Activated T-helper 1 cell treated with anti-CD3 and anti-CD28 coated beads, Interleukin-12 subunit alpha, Interleukin-12 subunit beta, Interleukin-2, Interleukin-4 antibody, amounts not matched to agents 30 ng/mL and 10 ng/mL and 1 ng/mL, durations not matched to agents 14 hours and 24 hours and 36 hours (primary cell): ENCODE measurements at regions not wholly inside any gene's neighbourhood (a gene's known extent, or its start where the extent isn't known, plus 50 kb on each side); places are given as distances from the start of the nearest gene placed in this dataset.

Source experiments
- DNase-seq: peaks from one replicate; pipeline ENCODE4 v3.0.0; 2021; ENCODE audit warnings: low spot score
- H3K27ac Mint-ChIP-seq: one replicate; pipeline ENCODE4 v1.8.0; 2021; ENCODE audit warnings: mild to moderate bottlenecking, mixed read lengths
- H3K27me3 Mint-ChIP-seq: one replicate; pipeline ENCODE4 v1.8.0; 2022; ENCODE audit warnings: mild to moderate bottlenecking, moderate library complexity, mixed read lengths; ENCODE audit not compliant: insufficient read depth
- H3K36me3 Mint-ChIP-seq: one replicate; pipeline ENCODE4 v1.8.0; 2021; ENCODE audit warnings: low read depth, mixed read lengths
- H3K4me1 Mint-ChIP-seq: one replicate; pipeline ENCODE4 v1.8.0; 2021; ENCODE audit warnings: low read depth, mixed read lengths
- H3K4me3 Mint-ChIP-seq: one replicate; pipeline ENCODE4 v1.8.0; 2021; ENCODE audit warnings: mild to moderate bottlenecking, moderate library complexity, mixed read lengths
- H3K9me3 Mint-ChIP-seq: one replicate; pipeline ENCODE4 v1.8.0; 2021; ENCODE audit warnings: mixed read lengths
- intact Hi-C: fragments of 100-400 bp; cut with micrococcal nuclease; formaldehyde crosslinking; loops from one replicate; pipeline ENCODE4 v1.15.1; 2024

DNA sequence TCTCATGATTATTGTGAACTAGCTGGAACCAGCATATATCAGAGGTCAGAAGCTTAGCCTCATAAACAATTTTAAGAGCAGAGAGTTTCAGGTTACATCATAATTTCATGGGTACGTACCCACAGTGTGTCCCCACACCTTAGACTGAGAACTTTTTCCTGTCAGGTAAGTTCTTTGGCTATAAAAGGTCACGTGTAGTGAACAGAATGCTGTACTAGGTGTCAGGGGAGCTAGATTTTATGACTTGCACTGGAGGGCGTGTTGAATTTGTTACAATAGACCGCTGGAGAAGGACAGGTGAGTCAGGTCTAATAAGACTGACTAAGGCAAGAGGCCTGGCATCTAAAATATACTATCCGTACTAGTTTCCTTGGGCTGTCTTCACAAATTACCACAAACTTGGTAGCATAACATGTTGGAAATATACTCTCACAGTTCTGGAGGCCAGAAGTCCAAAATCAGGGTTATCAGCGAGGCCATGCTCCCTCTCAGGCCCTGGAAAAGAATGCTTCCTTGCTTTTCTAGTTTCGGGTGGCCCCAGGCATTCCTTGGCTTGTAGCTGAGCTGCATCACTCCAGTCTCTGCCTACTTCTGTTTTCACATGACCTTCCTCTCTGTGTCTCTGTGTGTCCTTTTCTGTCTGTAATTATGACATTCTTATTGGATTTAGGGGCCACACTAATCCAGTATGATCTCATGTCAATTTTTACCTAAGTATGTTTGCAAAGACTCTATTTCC is 512.0 kb upstream of the NR3C2 start:
- Mint-ChIP-seq H3K4me3 (no peak overlapping the region), H3K36me3 (no peaks in the 10 kb centered on the region), H3K4me1 (no peaks in the 10 kb centered on the region), H3K27me3 (no peaks in the 10 kb centered on the region), H3K27ac (no peak overlapping the region), H3K9me3 (no peaks in the 10 kb centered on the region)
- DNase-seq = no peak
- intact Hi-C loops = no loop called here

DNA sequence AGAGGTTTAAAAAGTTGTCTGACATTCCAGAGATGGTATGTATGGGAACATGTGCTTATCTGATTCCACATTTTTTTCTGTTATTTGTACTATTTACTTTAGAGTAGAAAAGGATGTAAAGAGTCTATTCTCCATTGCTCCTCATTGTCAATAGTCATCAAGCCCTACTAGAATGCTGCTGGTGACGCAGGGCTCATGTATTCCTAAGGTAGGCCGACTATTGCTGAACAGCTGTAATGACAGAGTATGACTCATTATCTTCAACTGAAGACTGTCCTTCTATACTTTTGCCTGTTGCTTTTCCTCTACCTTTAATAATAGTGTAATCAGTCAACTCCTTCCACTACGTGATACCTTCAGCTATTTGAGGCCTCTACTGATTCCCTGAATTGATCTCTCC is 509.1 kb upstream of the NR3C2 start:
- no peaks in the 10 kb centered on the region for H3K36me3 Mint-ChIP-seq
- no peak for DNase-seq
- intact Hi-C loops = no loop called here
- no peaks in the 10 kb centered on the region for H3K27me3 Mint-ChIP-seq
- no peak overlapping the region for H3K27ac Mint-ChIP-seq
- H3K4me1 Mint-ChIP-seq = no peaks in the 10 kb centered on the region
- H3K4me3 Mint-ChIP-seq = no peak overlapping the region
- H3K9me3 Mint-ChIP-seq = no peaks in the 10 kb centered on the region

DNA sequence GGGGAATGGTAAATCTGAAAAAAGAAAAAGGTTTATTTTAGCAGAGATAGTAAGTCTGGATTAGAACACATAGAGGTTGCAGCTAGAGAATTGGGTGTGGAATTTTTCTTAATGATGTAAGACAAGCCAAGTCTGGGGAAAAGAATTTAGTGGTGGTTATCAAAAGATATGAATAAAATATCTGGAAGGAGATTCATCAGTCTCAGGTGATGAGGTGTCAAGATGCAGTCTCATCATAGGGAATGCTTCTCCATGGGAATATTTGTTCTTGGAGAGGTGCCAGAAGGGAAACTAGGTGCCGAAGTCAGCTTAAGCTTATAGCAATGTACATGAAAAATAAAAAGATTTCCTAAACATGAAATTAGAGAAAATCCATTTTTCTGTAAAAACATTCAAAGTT is 504.1 kb upstream of the NR3C2 start:
- no peaks in the 10 kb centered on the region for H3K9me3 Mint-ChIP-seq
- no peaks in the 10 kb centered on the region for H3K36me3 Mint-ChIP-seq
- intact Hi-C loops = no loop called here
- no peak for DNase-seq
- H3K27ac Mint-ChIP-seq = no peak overlapping the region
- H3K4me3 Mint-ChIP-seq = no peak overlapping the region
- no peaks in the 10 kb centered on the region for H3K27me3 Mint-ChIP-seq
- no peaks in the 10 kb centered on the region for H3K4me1 Mint-ChIP-seq

GRCh38 chr4:148944839-148945219 is 502.6 kb upstream of the NR3C2 start:
- Mint-ChIP-seq H3K4me1 (no peaks in the 10 kb centered on the region), H3K4me3 (no peak overlapping the region), H3K27me3 (no peaks in the 10 kb centered on the region), H3K27ac (no peak overlapping the region), H3K36me3 (no peaks in the 10 kb centered on the region), H3K9me3 (no peaks in the 10 kb centered on the region)
- no peak for DNase-seq
- intact Hi-C loops = no loop called here

GRCh38 chr4:148944136-148944838 is 502.1 kb upstream of the NR3C2 start:
- intact Hi-C loops = no loop called here
- DNase-seq = no peak
- Mint-ChIP-seq H3K4me3 (no peak overlapping the region), H3K36me3 (no peaks in the 10 kb centered on the region), H3K9me3 (no peaks in the 10 kb centered on the region), H3K27ac (no peak overlapping the region), H3K4me1 (no peaks in the 10 kb centered on the region), H3K27me3 (no peaks in the 10 kb centered on the region)

- H3K4me1 Mint-ChIP-seq = no peaks in the 10 kb centered on the region
- intact Hi-C loops = no loop called here
- H3K4me3 Mint-ChIP-seq = no peak overlapping the region
- DNase-seq = no peak
- H3K9me3 Mint-ChIP-seq = peaks cover 7% of the 10 kb centered on the region
- H3K27me3 Mint-ChIP-seq = no peaks in the 10 kb centered on the region
- no peak overlapping the region for H3K27ac Mint-ChIP-seq
- H3K36me3 Mint-ChIP-seq = no peaks in the 10 kb centered on the region
These were observed 492.8 kb upstream of the NR3C2 start for GRCh38 chr4:148934926-148935578.

DNA sequence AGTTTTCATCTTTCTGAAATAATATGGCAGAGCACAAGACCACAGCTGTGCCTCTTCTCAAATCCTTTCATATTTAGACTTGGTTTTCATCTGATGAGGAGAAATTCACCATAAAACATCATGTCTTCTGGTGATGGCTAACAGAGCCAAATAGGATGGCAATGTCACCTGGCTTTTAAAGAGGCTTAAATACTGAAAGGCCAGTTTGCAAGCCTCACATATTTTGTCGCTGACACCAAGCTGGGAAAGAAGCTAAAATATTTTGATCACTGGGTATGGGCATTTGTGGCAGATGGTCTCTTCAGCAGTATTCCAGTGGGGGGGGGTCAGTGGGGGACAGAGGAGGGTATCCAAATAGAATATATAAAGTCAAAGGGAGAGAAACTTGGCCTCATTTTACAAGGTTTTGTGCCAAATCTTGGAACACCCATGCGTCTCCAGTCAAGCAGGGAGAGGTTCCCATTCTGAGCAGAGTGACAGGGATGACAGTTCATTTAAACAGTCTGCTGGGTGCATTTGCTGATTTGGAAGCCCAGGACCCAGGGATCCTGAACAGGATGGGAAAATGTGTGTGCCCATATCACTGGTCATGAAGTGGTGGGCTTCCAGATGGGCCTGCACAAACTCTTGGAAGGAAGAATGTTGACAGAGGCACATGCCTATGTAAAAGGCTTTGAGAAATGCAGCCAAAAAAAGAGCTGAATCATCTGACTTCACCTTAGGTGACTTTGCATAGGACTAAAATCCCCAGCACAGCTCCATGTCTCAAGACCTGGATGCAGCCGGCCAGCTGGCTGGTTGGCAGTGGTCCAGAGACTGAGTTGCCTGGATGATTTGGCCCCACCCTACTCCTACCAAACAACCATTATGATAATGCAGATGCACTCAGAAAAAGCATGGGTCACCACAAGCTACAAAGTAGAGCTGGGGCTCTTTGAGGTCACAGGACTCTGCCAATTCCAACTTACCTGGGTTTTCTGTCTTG is 484.4 kb upstream of the NR3C2 start:
- H3K4me3 Mint-ChIP-seq = no peak overlapping the region
- H3K9me3 Mint-ChIP-seq = peaks cover 17% of the 10 kb centered on the region
- intact Hi-C loops = no loop called here
- H3K27me3 Mint-ChIP-seq = peaks cover 2% of the 10 kb centered on the region
- H3K27ac Mint-ChIP-seq = no peak overlapping the region
- DNase-seq = no peak
- no peaks in the 10 kb centered on the region for H3K4me1 Mint-ChIP-seq
- H3K36me3 Mint-ChIP-seq = no peaks in the 10 kb centered on the region

DNA sequence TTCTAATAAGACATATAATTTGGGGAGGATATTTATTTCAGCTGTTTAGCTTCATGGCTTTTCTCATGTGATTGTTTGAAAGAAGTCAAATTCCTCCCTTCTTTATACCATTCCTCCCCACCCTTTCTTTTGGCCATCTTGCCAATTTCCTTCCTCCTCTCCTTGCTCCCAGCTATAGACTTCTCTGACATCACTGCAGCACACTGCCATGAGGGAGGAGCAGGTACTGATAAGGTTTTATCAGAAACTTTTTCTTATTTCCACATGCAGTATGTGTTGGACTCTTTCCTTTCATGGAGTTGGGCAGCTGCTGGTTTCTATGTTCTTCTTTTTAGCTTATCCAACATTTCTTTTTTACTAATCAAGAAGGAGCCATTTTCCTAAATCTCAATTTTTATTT is 481.7 kb upstream of the NR3C2 start:
- no peak overlapping the region for H3K4me3 Mint-ChIP-seq
- no peaks in the 10 kb centered on the region for H3K9me3 Mint-ChIP-seq
- no peak overlapping the region for H3K27ac Mint-ChIP-seq
- no peak for DNase-seq
- H3K4me1 Mint-ChIP-seq = no peaks in the 10 kb centered on the region
- intact Hi-C loops = no loop called here
- no peaks in the 10 kb centered on the region for H3K36me3 Mint-ChIP-seq
- H3K27me3 Mint-ChIP-seq = peaks cover 2% of the 10 kb centered on the region

- intact Hi-C loops = no loop called here
- Mint-ChIP-seq H3K4me3 (no peak overlapping the region), H3K27ac (no peak overlapping the region), H3K27me3 (peaks cover 2% of the 10 kb centered on the region), H3K4me1 (no peaks in the 10 kb centered on the region), H3K36me3 (no peaks in the 10 kb centered on the region), H3K9me3 (no peaks in the 10 kb centered on the region)
- no peak for DNase-seq
These were observed 480.3 kb upstream of the NR3C2 start for GRCh38 chr4:148922497-148922896.

- intact Hi-C loops = no loop called here
- no peaks in the 10 kb centered on the region for H3K9me3 Mint-ChIP-seq
- no peaks in the 10 kb centered on the region for H3K27me3 Mint-ChIP-seq
- no peaks in the 10 kb centered on the region for H3K36me3 Mint-ChIP-seq
- H3K4me1 Mint-ChIP-seq = no peaks in the 10 kb centered on the region
- no peak overlapping the region for H3K4me3 Mint-ChIP-seq
- DNase-seq = no peak
- no peak overlapping the region for H3K27ac Mint-ChIP-seq
These were observed 472.5 kb upstream of the NR3C2 start for GRCh38 chr4:148914734-148915133.

DNA sequence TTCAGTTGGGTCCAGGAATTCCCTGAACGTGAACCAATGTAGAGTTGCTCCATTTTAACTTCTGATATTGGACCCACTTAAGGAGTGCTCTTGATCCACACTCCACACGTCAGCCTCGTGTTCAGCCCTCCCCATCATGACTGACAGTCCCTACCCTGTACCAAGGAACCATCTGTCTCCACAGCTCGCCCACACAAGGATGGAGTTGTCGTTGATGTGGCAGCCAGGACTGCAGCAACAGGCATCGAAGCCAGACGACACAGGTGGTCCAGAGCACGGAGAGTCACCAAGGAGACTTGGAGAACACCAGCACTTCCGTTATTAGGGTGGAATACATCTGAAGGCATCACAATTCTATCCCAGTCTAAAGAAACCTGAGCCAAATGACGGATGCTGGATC is 472.1 kb upstream of the NR3C2 start:
- Mint-ChIP-seq H3K27me3 (no peaks in the 10 kb centered on the region), H3K4me1 (no peaks in the 10 kb centered on the region), H3K36me3 (no peaks in the 10 kb centered on the region), H3K4me3 (no peak overlapping the region), H3K9me3 (no peaks in the 10 kb centered on the region), H3K27ac (no peak overlapping the region)
- intact Hi-C loops = no loop called here
- DNase-seq = no peak

GRCh38 chr4:148903388-148903787 is 461.2 kb upstream of the NR3C2 start:
- no peaks in the 10 kb centered on the region for H3K36me3 Mint-ChIP-seq
- no peaks in the 10 kb centered on the region for H3K27me3 Mint-ChIP-seq
- no peak overlapping the region for H3K4me3 Mint-ChIP-seq
- H3K9me3 Mint-ChIP-seq = peaks cover 6% of the 10 kb centered on the region
- no peaks in the 10 kb centered on the region for H3K4me1 Mint-ChIP-seq
- no peak for DNase-seq
- intact Hi-C loops = no loop called here
- no peak overlapping the region for H3K27ac Mint-ChIP-seq
